Peyer's patch (tissue), 4 donors: ENCODE measurements at regions not wholly inside any gene's neighbourhood (a gene's known extent, or its start where the extent isn't known, plus 50 kb on each side); places are given as distances from the start of the nearest gene placed in this dataset.

Experiments
- DNase-seq, 3 donors: peaks; one replicate each; pipeline ENCODE4 v3.0.0-alpha.2; 2017 to 2019
- H3K27ac ChIP-seq, 4 donors: fragments of 200-600 bp; sonication (generic); one replicate each; pipeline ENCODE4 v1.5.1; 2016 to 2019
- H3K27me3 ChIP-seq, 2 donors: fragments of 200-600 bp; sonication (generic); one replicate each; pipeline ENCODE4 v1.5.1; 2019
- H3K36me3 ChIP-seq, 3 donors: fragments of 200-600 bp; sonication (generic); one replicate each; pipeline ENCODE4 v1.5.1; 2016 to 2019
- H3K4me1 ChIP-seq, 4 donors: fragments of 200-600 bp; sonication (generic); one replicate each; pipeline ENCODE4 v1.5.1; 2016 to 2019
- H3K4me3 ChIP-seq, 4 donors: fragments of 200-600 bp; sonication (generic); 1 replicate in 3 of 4; 2 replicates in 1 of 4; pipeline ENCODE4 v1.5.1; 2016 to 2019; ENCODE audit warnings: mild to moderate bottlenecking in 1 of 4
- H3K9me3 ChIP-seq, 4 donors: fragments of 200-600 bp; sonication (generic); one replicate each; pipeline ENCODE4 v1.5.1; 2016 to 2019; ENCODE audit warnings: mild to moderate bottlenecking in 1 of 4
- CTCF ChIP-seq, 6 experiments: fragments of 450-650 bp in 4 of 6; fragments of 200-600 bp in 2 of 6; sonication (generic) in 1 of 6; IDR thresholded peaks; one replicate each; pipeline ENCODE4 v1.5.1; 2017 to 2019; ENCODE audit warnings: antibody characterized with exemption in 6 of 6, mild to moderate bottlenecking in 3 of 6, moderate library complexity in 1 of 6
- POLR2A ChIP-seq, 2 donors: fragments of 450-650 bp; IDR thresholded peaks; one replicate each; pipeline ENCODE4 v1.5.1; 2017; ENCODE audit warnings: antibody characterized with exemption in 2 of 2, mild to moderate bottlenecking in 2 of 2, moderate library complexity in 2 of 2

- Histone ChIP-seq H3K9me3 (no peaks in the 10 kb centered on the region), H3K36me3 (no peaks in the 10 kb centered on the region), H3K4me3 (no peak overlapping the region), H3K4me1 (peaks cover 0 to 3% (median 0%) of the 10 kb centered on the region in 4 donors), H3K27ac (no peak overlapping the region), H3K27me3 (no peaks in the 10 kb centered on the region)
- no peak for TF ChIP-seq POLR2A (IDR thresholded peaks at IDR 0.05)
- no peak for TF ChIP-seq CTCF (IDR thresholded peaks at IDR 0.05)
- DNase-seq: no peak
Observed at GRCh38 chr5:125293223-125293622, 546.8 kb upstream of the ZNF608 start.

DNA sequence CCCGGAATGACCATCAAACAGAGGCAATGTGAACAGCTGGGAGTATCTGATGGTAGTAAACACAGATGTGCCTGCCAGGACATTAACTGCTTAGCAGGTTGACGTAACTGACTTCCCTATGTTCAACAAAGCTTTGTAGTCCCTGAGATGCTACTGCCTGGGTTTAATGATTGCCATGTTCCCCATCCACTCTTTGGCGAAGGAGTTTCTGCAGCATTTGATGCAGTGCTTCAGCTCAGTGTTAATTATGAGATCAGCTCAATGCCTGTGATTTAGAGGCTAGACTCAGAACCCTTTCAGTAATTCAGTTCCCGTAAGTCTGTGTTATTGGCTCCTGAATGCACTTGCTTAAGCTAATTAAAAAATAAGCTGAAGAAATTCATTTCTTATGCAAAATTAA lies 547.3 kb upstream of the ZNF608 start:
- DNase-seq: no peak
- H3K27me3 ChIP-seq: no peaks in the 10 kb centered on the region

GRCh38 chr5:125294844-125295243 lies 548.4 kb upstream of the ZNF608 start:
- no peaks in the 10 kb centered on the region for H3K9me3 ChIP-seq
- no peak overlapping the region for H3K4me3 ChIP-seq
- H3K36me3 ChIP-seq: no peaks in the 10 kb centered on the region
- no peak overlapping the region for H3K27ac ChIP-seq
- H3K4me1 ChIP-seq: peaks cover 0 to 3% (median 0%) of the 10 kb centered on the region in 4 donors
- TF ChIP-seq CTCF (IDR thresholded peaks at IDR 0.05): no peak
- no peak for TF ChIP-seq POLR2A (IDR thresholded peaks at IDR 0.05)
- no peaks in the 10 kb centered on the region for H3K27me3 ChIP-seq
- DNase-seq: no peak

More for the DNA sequence above, 547.3 kb upstream of the ZNF608 start:
- no peaks in the 10 kb centered on the region for H3K36me3 ChIP-seq
- H3K4me1 ChIP-seq: peaks cover 0 to 3% (median 0%) of the 10 kb centered on the region in 4 donors
- no peak overlapping the region for H3K27ac ChIP-seq
- H3K4me3 ChIP-seq: no peak overlapping the region
- TF ChIP-seq CTCF (IDR thresholded peaks at IDR 0.05): no peak
- no peak for TF ChIP-seq POLR2A (IDR thresholded peaks at IDR 0.05)
- no peaks in the 10 kb centered on the region for H3K9me3 ChIP-seq

DNA sequence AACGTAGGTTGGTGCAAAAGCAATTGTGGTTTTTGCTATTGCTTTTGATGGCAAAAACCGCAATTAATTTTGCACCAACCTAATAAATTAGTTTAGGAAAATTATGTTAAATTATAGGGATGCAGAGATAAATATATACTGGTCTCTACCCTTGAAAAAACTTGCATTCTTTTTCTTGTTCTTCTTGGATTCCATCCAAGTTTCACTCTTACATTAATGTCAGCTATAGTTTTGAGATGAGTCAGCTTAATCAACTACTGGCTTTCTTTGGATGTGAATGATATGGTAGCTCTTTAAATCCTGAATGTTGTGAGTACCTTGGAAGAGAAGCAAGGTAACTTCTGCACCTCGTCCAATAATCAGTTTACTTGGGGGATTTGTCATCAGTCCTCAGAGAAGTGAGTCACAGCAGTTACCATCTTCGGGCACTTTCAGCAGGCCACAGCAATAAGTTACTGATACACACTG lies 549.0 kb upstream of the ZNF608 start:
- Histone ChIP-seq H3K27ac (no peak overlapping the region), H3K27me3 (no peaks in the 10 kb centered on the region), H3K36me3 (no peaks in the 10 kb centered on the region), H3K4me1 (peaks cover 0 to 3% (median 0%) of the 10 kb centered on the region in 4 donors), H3K4me3 (no peak overlapping the region), H3K9me3 (no peaks in the 10 kb centered on the region)
- DNase-seq: no peak
- TF ChIP-seq CTCF (IDR thresholded peaks at IDR 0.05) (no peak), POLR2A (IDR thresholded peaks at IDR 0.05) (no peak)

DNA sequence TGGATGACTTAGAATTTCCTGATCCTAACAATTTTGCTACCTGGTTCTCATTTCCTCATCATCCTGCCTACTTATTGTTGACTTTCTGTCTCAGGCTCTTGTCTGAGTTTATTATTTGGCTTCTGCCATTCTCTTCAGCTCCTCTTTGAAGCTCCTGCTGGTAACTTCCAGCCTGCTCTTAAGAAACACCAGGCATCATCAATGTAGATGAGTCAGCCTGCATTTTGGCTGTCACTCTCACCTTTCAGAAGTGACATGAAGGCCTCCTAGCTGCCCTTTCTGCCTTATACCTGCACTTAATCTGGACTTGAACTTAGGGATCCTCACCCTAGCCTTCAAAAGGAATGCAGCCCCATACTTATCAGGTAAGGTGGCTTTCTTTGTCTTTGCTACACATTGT lies 551.8 kb upstream of the ZNF608 start:
- Histone ChIP-seq H3K36me3 (no peaks in the 10 kb centered on the region), H3K9me3 (no peaks in the 10 kb centered on the region), H3K27me3 (no peaks in the 10 kb centered on the region), H3K27ac (no peak overlapping the region), H3K4me1 (peaks cover 0 to 3% (median 0%) of the 10 kb centered on the region in 4 donors), H3K4me3 (no peak overlapping the region)
- no peak for DNase-seq
- no peak for TF ChIP-seq POLR2A (IDR thresholded peaks at IDR 0.05)
- no peak for TF ChIP-seq CTCF (IDR thresholded peaks at IDR 0.05)
